ENCODE measurements at regions not wholly inside any gene's neighbourhood (a gene's known extent, or its start where the extent isn't known, plus 50 kb on each side); places are given as distances from the start of the nearest gene placed in this dataset.

- TF ChIP-seq POLR2AphosphoS5 (IDR thresholded peaks at IDR 0.05; ENCODE audit: low read depth, low read length) (no peak), TAF1 (IDR thresholded peaks at IDR 0.05; ENCODE audit: borderline replicate concordance, low read depth, low read length) (no peak), POLR2A (IDR thresholded peaks at IDR 0.05; ENCODE audit: low read depth, low read length) (no peak)
- no peak for DNase-seq (ENCODE audit: insufficient read length)
- no peak for FAIRE-seq
Observed at GRCh38 chr14:84029720-84030119, 1500.2 kb upstream of the FLRT2 start.

- no peak for FAIRE-seq
- no peak for TF ChIP-seq POLR2AphosphoS5 (IDR thresholded peaks at IDR 0.05; ENCODE audit: low read depth, low read length)
- TF ChIP-seq TAF1 (IDR thresholded peaks at IDR 0.05; ENCODE audit: borderline replicate concordance, low read depth, low read length), result no peak
- no peak for TF ChIP-seq POLR2A (IDR thresholded peaks at IDR 0.05; ENCODE audit: low read depth, low read length)
- DNase-seq (ENCODE audit: insufficient read length), result no peak
Observed at GRCh38 chr14:84036840-84037239, 1493.1 kb upstream of the FLRT2 start.

- FAIRE-seq (no peak), DNase-seq (ENCODE audit: insufficient read length) (no peak)
- TF ChIP-seq TAF1 (IDR thresholded peaks at IDR 0.05; ENCODE audit: borderline replicate concordance, low read depth, low read length) (no peak), POLR2AphosphoS5 (IDR thresholded peaks at IDR 0.05; ENCODE audit: low read depth, low read length) (no peak), POLR2A (IDR thresholded peaks at IDR 0.05; ENCODE audit: low read depth, low read length) (no peak)
Observed at GRCh38 chr14:84037593-84037992, 1492.4 kb upstream of the FLRT2 start.

- no peak for TF ChIP-seq POLR2AphosphoS5 (IDR thresholded peaks at IDR 0.05; ENCODE audit: low read depth, low read length)
- no peak for TF ChIP-seq POLR2A (IDR thresholded peaks at IDR 0.05; ENCODE audit: low read depth, low read length)
- no peak for TF ChIP-seq TAF1 (IDR thresholded peaks at IDR 0.05; ENCODE audit: borderline replicate concordance, low read depth, low read length)
Observed at GRCh38 chr14:84040101-84040500, 1489.8 kb upstream of the FLRT2 start.

GRCh38 chr14:84041421-84041820 is 1488.5 kb upstream of the FLRT2 start:
- TF ChIP-seq POLR2A (IDR thresholded peaks at IDR 0.05; ENCODE audit: low read depth, low read length) (no peak), POLR2AphosphoS5 (IDR thresholded peaks at IDR 0.05; ENCODE audit: low read depth, low read length) (no peak), TAF1 (IDR thresholded peaks at IDR 0.05; ENCODE audit: borderline replicate concordance, low read depth, low read length) (no peak)
- no peak for FAIRE-seq
- no peak for DNase-seq (ENCODE audit: insufficient read length)

More at GRCh38 chr14:84040101-84040500, 1489.8 kb upstream of the FLRT2 start:
- no peak for DNase-seq (ENCODE audit: insufficient read length)
- FAIRE-seq, result no peak

GRCh38 chr14:84042992-84043391 is 1487.0 kb upstream of the FLRT2 start:
- TF ChIP-seq POLR2A (IDR thresholded peaks at IDR 0.05; ENCODE audit: low read depth, low read length), result no peak
- TF ChIP-seq TAF1 (IDR thresholded peaks at IDR 0.05; ENCODE audit: borderline replicate concordance, low read depth, low read length), result no peak
- no peak for TF ChIP-seq POLR2AphosphoS5 (IDR thresholded peaks at IDR 0.05; ENCODE audit: low read depth, low read length)
- FAIRE-seq (no peak), DNase-seq (ENCODE audit: insufficient read length) (no peak)

GRCh38 chr14:84064316-84065125 is 1465.4 kb upstream of the FLRT2 start:
- TF ChIP-seq POLR2A (IDR thresholded peaks at IDR 0.05; ENCODE audit: low read depth, low read length) (no peak), POLR2AphosphoS5 (IDR thresholded peaks at IDR 0.05; ENCODE audit: low read depth, low read length) (no peak), TAF1 (IDR thresholded peaks at IDR 0.05; ENCODE audit: borderline replicate concordance, low read depth, low read length) (no peak)
- DNase-seq (ENCODE audit: insufficient read length) (no peak), FAIRE-seq (no peak)

GRCh38 chr14:84065811-84066210 is 1464.1 kb upstream of the FLRT2 start:
- DNase-seq (ENCODE audit: insufficient read length) (no peak), FAIRE-seq (no peak)
- TF ChIP-seq POLR2AphosphoS5 (IDR thresholded peaks at IDR 0.05; ENCODE audit: low read depth, low read length) (no peak), POLR2A (IDR thresholded peaks at IDR 0.05; ENCODE audit: low read depth, low read length) (no peak), TAF1 (IDR thresholded peaks at IDR 0.05; ENCODE audit: borderline replicate concordance, low read depth, low read length) (no peak)

- DNase-seq (ENCODE audit: insufficient read length), result no peak
- TF ChIP-seq TAF1 (IDR thresholded peaks at IDR 0.05; ENCODE audit: borderline replicate concordance, low read depth, low read length) (no peak), POLR2A (IDR thresholded peaks at IDR 0.05; ENCODE audit: low read depth, low read length) (no peak), POLR2AphosphoS5 (IDR thresholded peaks at IDR 0.05; ENCODE audit: low read depth, low read length) (no peak)
- FAIRE-seq, result no peak
Observed at GRCh38 chr14:84068288-84068687, 1461.7 kb upstream of the FLRT2 start.

- FAIRE-seq (no peak), DNase-seq (ENCODE audit: insufficient read length) (no peak)
- TF ChIP-seq POLR2AphosphoS5 (IDR thresholded peaks at IDR 0.05; ENCODE audit: low read depth, low read length) (no peak), TAF1 (IDR thresholded peaks at IDR 0.05; ENCODE audit: borderline replicate concordance, low read depth, low read length) (no peak), POLR2A (IDR thresholded peaks at IDR 0.05; ENCODE audit: low read depth, low read length) (no peak)
Observed at GRCh38 chr14:84071061-84071460, 1458.9 kb upstream of the FLRT2 start.

GRCh38 chr14:84074626-84075025 is 1455.3 kb upstream of the FLRT2 start:
- DNase-seq (ENCODE audit: insufficient read length) (no peak), FAIRE-seq (no peak)
- TF ChIP-seq POLR2AphosphoS5 (IDR thresholded peaks at IDR 0.05; ENCODE audit: low read depth, low read length) (no peak), POLR2A (IDR thresholded peaks at IDR 0.05; ENCODE audit: low read depth, low read length) (no peak), TAF1 (IDR thresholded peaks at IDR 0.05; ENCODE audit: borderline replicate concordance, low read depth, low read length) (no peak)

- FAIRE-seq, result no peak
- TF ChIP-seq POLR2A (IDR thresholded peaks at IDR 0.05; ENCODE audit: low read depth, low read length), result no peak
- TF ChIP-seq TAF1 (IDR thresholded peaks at IDR 0.05; ENCODE audit: borderline replicate concordance, low read depth, low read length), result no peak
- no peak for TF ChIP-seq POLR2AphosphoS5 (IDR thresholded peaks at IDR 0.05; ENCODE audit: low read depth, low read length)
- no peak for DNase-seq (ENCODE audit: insufficient read length)
Observed at GRCh38 chr14:84080944-84081343, 1449.0 kb upstream of the FLRT2 start.
